ENCODE measurements at regions not wholly inside any gene's neighbourhood (a gene's known extent, or its start where the extent isn't known, plus 50 kb on each side); places are given as distances from the start of the nearest gene placed in this dataset.

DNA sequence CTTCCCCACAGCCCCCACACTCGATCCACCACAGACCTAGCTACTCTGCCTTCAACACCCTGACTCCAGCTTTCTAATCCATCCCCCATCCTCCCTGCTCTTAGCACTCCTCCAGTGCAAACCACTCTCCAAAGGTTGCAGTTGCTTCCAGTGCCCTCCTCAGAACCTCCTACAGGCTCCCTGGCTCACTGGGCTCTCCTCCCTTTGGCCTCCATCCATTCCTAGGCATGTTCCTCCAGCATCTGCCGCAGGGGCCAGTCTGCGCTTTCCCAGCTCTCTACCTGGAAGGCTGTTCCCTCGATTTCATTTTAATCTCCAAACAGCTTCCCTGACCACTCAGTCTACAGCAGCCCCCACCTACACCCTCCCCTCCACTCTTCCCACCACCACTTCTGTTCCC lies 133.8 kb downstream of the SPATA19 start:
- Mint-ChIP-seq H3K4me3 (no peak overlapping the region), H3K9me3 (no peaks in the 10 kb centered on the region), H3K27ac (no peak overlapping the region), H3K4me1 (ENCODE audit: unreplicated experiment) (peaks cover 6% of the 10 kb centered on the region), H3K36me3 (no peaks in the 10 kb centered on the region), H3K27me3 (peaks cover 34% of the 10 kb centered on the region)
- DNase-seq (ENCODE audit: extremely low spot score, unreplicated experiment), result no peak
- TF ChIP-seq CTCF (conservative IDR thresholded peaks at IDR 0.05), result no peak

- Mint-ChIP-seq H3K4me3 (no peak overlapping the region), H3K27ac (no peak overlapping the region), H3K36me3 (no peaks in the 10 kb centered on the region), H3K4me1 (ENCODE audit: unreplicated experiment) (peaks cover 3% of the 10 kb centered on the region), H3K9me3 (no peaks in the 10 kb centered on the region), H3K27me3 (peaks cover 33% of the 10 kb centered on the region)
- no peak for DNase-seq (ENCODE audit: extremely low spot score, unreplicated experiment)
- no peak for TF ChIP-seq CTCF (conservative IDR thresholded peaks at IDR 0.05)
Measured at GRCh38 chr11:133710681-133711240, 134.6 kb downstream of the SPATA19 start.

DNA sequence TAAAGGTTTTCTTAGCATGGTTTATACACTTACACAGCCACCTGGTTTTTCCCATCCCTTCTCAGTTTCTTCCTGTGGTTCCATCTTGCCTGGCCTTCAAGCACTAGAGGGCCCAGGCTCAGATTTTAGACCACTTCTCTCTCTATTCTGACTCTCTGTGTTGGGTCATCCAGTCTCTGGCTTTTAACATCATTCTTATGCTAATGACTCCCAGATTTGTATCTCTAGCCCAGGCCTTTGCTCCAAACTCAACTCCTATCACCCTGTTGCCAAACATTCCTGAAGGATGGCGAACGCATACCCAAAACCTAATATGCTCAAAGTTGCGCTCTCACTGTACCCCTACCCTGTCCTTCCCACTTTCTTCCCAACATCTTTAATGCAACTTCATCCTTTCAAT lies 135.1 kb downstream of the SPATA19 start:
- Mint-ChIP-seq H3K36me3 (no peaks in the 10 kb centered on the region), H3K4me1 (ENCODE audit: unreplicated experiment) (no peaks in the 10 kb centered on the region), H3K4me3 (no peak overlapping the region), H3K9me3 (no peaks in the 10 kb centered on the region), H3K27me3 (peaks cover 30% of the 10 kb centered on the region), H3K27ac (no peak overlapping the region)
- DNase-seq (ENCODE audit: extremely low spot score, unreplicated experiment), result no peak
- no peak for TF ChIP-seq CTCF (conservative IDR thresholded peaks at IDR 0.05)

DNA sequence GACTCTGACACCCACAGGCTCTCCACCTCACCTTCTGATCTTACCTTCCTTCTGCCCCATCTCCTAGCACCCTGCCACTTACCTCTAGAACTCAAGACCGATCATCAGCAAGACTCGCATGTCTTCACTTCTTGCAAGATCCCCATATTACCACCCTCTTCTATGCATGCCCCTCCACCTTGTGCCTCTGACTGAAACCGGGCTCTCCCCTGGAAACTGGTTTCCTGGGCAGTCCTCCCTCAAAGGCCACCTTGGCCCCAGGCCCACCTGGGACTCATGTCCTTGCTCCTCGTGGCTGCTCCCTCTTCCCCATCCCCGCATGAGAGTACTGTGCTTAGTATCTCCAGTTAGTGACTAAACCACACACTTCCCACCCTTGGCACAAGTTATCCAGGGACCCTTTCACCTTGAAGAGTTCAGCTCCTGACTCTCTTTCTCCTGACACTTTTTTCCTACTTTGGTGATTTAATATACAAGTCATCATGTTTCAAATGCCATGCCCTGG lies 136.7 kb downstream of the SPATA19 start:
- H3K27me3 Mint-ChIP-seq, result peaks cover 27% of the 10 kb centered on the region
- H3K36me3 Mint-ChIP-seq, result no peaks in the 10 kb centered on the region
- H3K27ac Mint-ChIP-seq, result no peak overlapping the region
- no peaks in the 10 kb centered on the region for H3K9me3 Mint-ChIP-seq
- no peak for DNase-seq (ENCODE audit: extremely low spot score, unreplicated experiment)
- TF ChIP-seq CTCF (conservative IDR thresholded peaks at IDR 0.05), result no peak
- no peak overlapping the region for H3K4me3 Mint-ChIP-seq
- no peaks in the 10 kb centered on the region for H3K4me1 Mint-ChIP-seq (ENCODE audit: unreplicated experiment)

- Mint-ChIP-seq H3K4me1 (ENCODE audit: unreplicated experiment) (no peaks in the 10 kb centered on the region), H3K27ac (no peak overlapping the region), H3K9me3 (no peaks in the 10 kb centered on the region), H3K36me3 (no peaks in the 10 kb centered on the region), H3K27me3 (peaks cover 23% of the 10 kb centered on the region), H3K4me3 (no peak overlapping the region)
- no peak for DNase-seq (ENCODE audit: extremely low spot score, unreplicated experiment)
- TF ChIP-seq CTCF (conservative IDR thresholded peaks at IDR 0.05), result no peak
Measured at GRCh38 chr11:133706925-133707794, 138.2 kb downstream of the SPATA19 start.
